AG04450 (cell line): ENCODE measurements at regions not wholly inside any gene's neighbourhood (a gene's known extent, or its start where the extent isn't known, plus 50 kb on each side); places are given as distances from the start of the nearest gene placed in this dataset.

Experiments
- CTCF ChIA-PET: fragments of 300-600, 350-600 bp; formaldehyde crosslinking; extraction: SDS; loops from one replicate; lab custom pipeline; 2022; ENCODE audit warnings: antibody characterized with exemption, inconsistent platforms; lab: Charles Lee
- POLR2A ChIA-PET: fragments of 350-600 bp; formaldehyde crosslinking; extraction: SDS; loops from one replicate; lab custom pipeline; 2021; ENCODE audit warnings: antibody characterized with exemption, inconsistent platforms; lab: Yijun Ruan, JAX
- DNase-seq: peaks from one replicate; pipeline ENCODE4 v3.0.0-alpha.2; 2011; ENCODE audit warnings: low read depth, low spot score
- H3K27ac ChIP-seq: one replicate; pipeline ENCODE4 v1.5.1; 2012; ENCODE audit warnings: low read depth, low read length, control low read depth
- H3K27me3 ChIP-seq: one replicate; pipeline ENCODE4 v1.6.0; 2012; ENCODE audit warnings: low read length; ENCODE audit not compliant: control insufficient read depth, insufficient read depth
- H3K4me3 ChIP-seq: 2 replicates; pipeline ENCODE4 v1.5.1; 2011; ENCODE audit warnings: mild to moderate bottlenecking, low read depth, low read length, control low read depth
- H3K9me3 ChIP-seq: 2 replicates; pipeline ENCODE4 v1.5.1; 2012; ENCODE audit warnings: low read length; ENCODE audit not compliant: control insufficient read depth, insufficient read depth
- CTCF ChIP-seq: IDR thresholded peaks from 2 replicates; pipeline ENCODE4 v1.5.1; 2011; ENCODE audit warnings: low read depth, low read length, control low read depth, inconsistent platforms

- H3K27me3 ChIP-seq, result no peaks in the 10 kb centered on the region
- H3K4me3 ChIP-seq, result no peak overlapping the region
- CTCF ChIA-PET, result no interaction called here
- no peak overlapping the region for H3K27ac ChIP-seq
- peaks cover 8% of the 10 kb centered on the region for H3K9me3 ChIP-seq
- no peak for DNase-seq
- POLR2A ChIA-PET, result interaction anchor here (0.5 kb wide), 1 partner anchor 111 kb away, joined by 6 read pairs; no protein-coding TSS in a partner anchor
- TF ChIP-seq CTCF, result no peak
Observed at GRCh38 chr11:69397732-69398131, 83.7 kb upstream of the LINC01488 start.

GRCh38 chr11:69398529-69399492 lies 82.7 kb upstream of the LINC01488 start:
- H3K4me3 ChIP-seq, result no peak overlapping the region
- H3K27ac ChIP-seq, result no peak overlapping the region
- TF ChIP-seq CTCF, result no peak
- H3K9me3 ChIP-seq, result peaks cover 9% of the 10 kb centered on the region
- no peaks in the 10 kb centered on the region for H3K27me3 ChIP-seq
- CTCF ChIA-PET, result no interaction called here
- POLR2A ChIA-PET, result no interaction called here
- DNase-seq, result no peak

- CTCF ChIA-PET, result no interaction called here
- DNase-seq, result no peak
- POLR2A ChIA-PET, result no interaction called here
- TF ChIP-seq CTCF, result no peak
- H3K9me3 ChIP-seq, result peaks cover 9% of the 10 kb centered on the region
- no peak overlapping the region for H3K27ac ChIP-seq
- no peaks in the 10 kb centered on the region for H3K27me3 ChIP-seq
- H3K4me3 ChIP-seq, result no peak overlapping the region
Observed at GRCh38 chr11:69400140-69400539, 81.3 kb upstream of the LINC01488 start.

GRCh38 chr11:69400771-69401590 lies 80.5 kb upstream of the LINC01488 start:
- Histone ChIP-seq H3K4me3 (no peak overlapping the region), H3K27ac (no peak overlapping the region), H3K9me3 (peaks cover 9% of the 10 kb centered on the region), H3K27me3 (no peaks in the 10 kb centered on the region)
- no peak for DNase-seq
- CTCF ChIA-PET, result no interaction called here
- POLR2A ChIA-PET, result no interaction called here
- no peak for TF ChIP-seq CTCF
